Suprapubic skin (tissue), 4 donors: ENCODE measurements at regions not wholly inside any gene's neighbourhood (a gene's known extent, or its start where the extent isn't known, plus 50 kb on each side); places are given as distances from the start of the nearest gene placed in this dataset.

Experiments used
- CTCF ChIP-seq, 2 donors: fragments of 200-600 bp in 1 of 2; fragments of 450-650 bp in 1 of 2; sonication (generic) in 1 of 2; IDR thresholded peaks; one replicate each; pipeline ENCODE4 v1.5.1; 2016 to 2019; ENCODE audit warnings: antibody characterized with exemption in 2 of 2, mild to moderate bottlenecking in 1 of 2, moderate library complexity in 1 of 2
- EP300 ChIP-seq: sonication (generic); formaldehyde crosslinking; IDR thresholded peaks from one replicate; pipeline ENCODE4 v1.6.1; 2017; ENCODE audit warnings: antibody characterized with exemption
- POLR2A ChIP-seq, 2 donors: fragments of 450-650 bp; IDR thresholded peaks; one replicate each; pipeline ENCODE4 v1.6.1; 2017; ENCODE audit warnings: antibody characterized with exemption in 2 of 2, mild to moderate bottlenecking in 2 of 2, moderate library complexity in 2 of 2
- POLR2AphosphoS5 ChIP-seq, 3 donors: sonication (generic); formaldehyde crosslinking; IDR thresholded peaks; one replicate each; pipeline ENCODE4 v1.6.1; 2017; ENCODE audit warnings: antibody characterized with exemption in 3 of 3

- no peak for TF ChIP-seq CTCF (IDR thresholded peaks at IDR 0.05)
- TF ChIP-seq EP300, result no peak
- no peak for TF ChIP-seq POLR2AphosphoS5 (IDR thresholded peaks at IDR 0.05)
- no peak for TF ChIP-seq POLR2A (IDR thresholded peaks at IDR 0.05)
Observed at GRCh38 chr12:89064780-89065179, 287.5 kb downstream of the DUSP6 start.
